Cardiac muscle cell (in vitro differentiated cells and primary cell): ENCODE measurements at regions not wholly inside any gene's neighbourhood (a gene's known extent, or its start where the extent isn't known, plus 50 kb on each side); places are given as distances from the start of the nearest gene placed in this dataset.
"Not testable (repeated sequence)": the region's sequence is repeated elsewhere in the genome, so short reads cannot be mapped to it uniquely, and the experiment has no call there.

ENCODE experiments used
- DNase-seq, 2 donors: peaks; one replicate each; pipeline versions ENCODE4 v3.0.0 to v3.0.0-alpha.2; 2010 to 2017; ENCODE audit warnings: low read depth in 1 of 2, low spot score in 1 of 2
- H3K27ac ChIP-seq: fragments of 200-600 bp; sonication (generic); 2 replicates; pipeline ENCODE4 v1.5.1; 2016
- H3K27me3 ChIP-seq: fragments of 200-600 bp; sonication (generic); 2 replicates; pipeline ENCODE4 v1.6.0; 2016; ENCODE audit warnings: control low read depth
- H3K36me3 ChIP-seq: fragments of 200-600 bp; sonication (generic); 2 replicates; pipeline ENCODE4 v1.5.1; 2016; ENCODE audit warnings: control low read depth
- H3K4me1 ChIP-seq: fragments of 200-600 bp; sonication (generic); 2 replicates; pipeline ENCODE4 v1.8.1; 2017; ENCODE audit warnings: low read depth, mild to moderate bottlenecking, mixed run types
- H3K4me3 ChIP-seq: fragments of 200-600 bp; sonication (generic); 2 replicates; pipeline ENCODE4 v1.5.1; 2016; ENCODE audit warnings: mild to moderate bottlenecking
- H3K9me3 ChIP-seq: fragments of 200-600 bp; sonication (generic); 2 replicates; pipeline ENCODE4 v1.5.1; 2017; ENCODE audit warnings: low read depth, mild to moderate bottlenecking, control low read depth
- CTCF ChIP-seq: IDR thresholded peaks from 2 replicates; pipeline ENCODE4 v1.5.1; 2012; ENCODE audit warnings: low read depth, mild to moderate bottlenecking, low read length

- no peak for DNase-seq
- no peak overlapping the region for H3K4me3 ChIP-seq
- H3K27ac ChIP-seq = no peak overlapping the region
- H3K36me3 ChIP-seq = no peaks in the 10 kb centered on the region
- no peaks in the 10 kb centered on the region for H3K9me3 ChIP-seq
- H3K4me1 ChIP-seq = peaks cover 5% of the 10 kb centered on the region
- H3K27me3 ChIP-seq = no peaks in the 10 kb centered on the region
- no peak for TF ChIP-seq CTCF
Measured at GRCh38 chr12:97713270-97713669, 250.7 kb downstream of the RMST start.

- Histone ChIP-seq H3K4me1 (peaks cover 5% of the 10 kb centered on the region), H3K9me3 (no peaks in the 10 kb centered on the region), H3K36me3 (no peaks in the 10 kb centered on the region), H3K4me3 (no peak overlapping the region), H3K27me3 (no peaks in the 10 kb centered on the region), H3K27ac (no peak overlapping the region)
- TF ChIP-seq CTCF = no peak
- no peak for DNase-seq
Measured at GRCh38 chr12:97714107-97714563, 251.5 kb downstream of the RMST start.

GRCh38 chr12:97716356-97716755, 253.8 kb downstream of the RMST start:
- H3K27ac ChIP-seq = no peak overlapping the region
- peaks cover 5% of the 10 kb centered on the region for H3K4me1 ChIP-seq
- H3K4me3 ChIP-seq = no peak overlapping the region
- no peaks in the 10 kb centered on the region for H3K9me3 ChIP-seq
- DNase-seq = peak; percentile 1 to 8
- TF ChIP-seq CTCF = no peak
- no peaks in the 10 kb centered on the region for H3K36me3 ChIP-seq
- H3K27me3 ChIP-seq = no peaks in the 10 kb centered on the region

- DNase-seq, H3K27ac ChIP-seq, H3K9me3 ChIP-seq, H3K4me3 ChIP-seq, H3K36me3 ChIP-seq, H3K4me1 ChIP-seq, H3K27me3 ChIP-seq: not testable (repeated sequence)
Measured at GRCh38 chr12:97723801-97724200, 261.2 kb downstream of the RMST start.

GRCh38 chr12:97745406-97746101, 282.9 kb downstream of the RMST start:
- H3K27ac ChIP-seq = no peak overlapping the region
- DNase-seq = no peak
- H3K4me1 ChIP-seq = no peaks in the 10 kb centered on the region
- TF ChIP-seq CTCF = no peak
- H3K9me3 ChIP-seq = no peaks in the 10 kb centered on the region
- no peaks in the 10 kb centered on the region for H3K36me3 ChIP-seq
- H3K27me3 ChIP-seq = no peaks in the 10 kb centered on the region
- H3K4me3 ChIP-seq = no peak overlapping the region

GRCh38 chr12:97748298-97748697, 285.7 kb downstream of the RMST start:
- no peaks in the 10 kb centered on the region for H3K4me1 ChIP-seq
- H3K4me3 ChIP-seq = no peak overlapping the region
- H3K9me3 ChIP-seq = no peaks in the 10 kb centered on the region
- no peak overlapping the region for H3K27ac ChIP-seq
- no peak for TF ChIP-seq CTCF
- no peaks in the 10 kb centered on the region for H3K27me3 ChIP-seq
- no peaks in the 10 kb centered on the region for H3K36me3 ChIP-seq
- DNase-seq = no peak
